Stomach (tissue), 8 donors: ENCODE measurements at regions not wholly inside any gene's neighbourhood (a gene's known extent, or its start where the extent isn't known, plus 50 kb on each side); places are given as distances from the start of the nearest gene placed in this dataset.

Experiments
- DNase-seq, 2 donors: peaks; one replicate each; pipeline versions ENCODE4 v3.0.0 to v3.0.0-alpha.2; 2013 to 2019
- H3K27ac ChIP-seq, 5 donors: fragments of 200-600 bp in 4 of 5; sonication (generic) in 4 of 5; one replicate each; pipeline ENCODE4 v1.5.1; 2013 to 2019; ENCODE audit warnings: mild to moderate bottlenecking in 1 of 5, moderate library complexity in 1 of 5
- H3K27me3 ChIP-seq, 3 donors: fragments of 200-600 bp; sonication (generic); one replicate each; pipeline ENCODE4 v1.5.1; 2017 to 2019; ENCODE audit warnings: mixed run types in 1 of 3
- H3K36me3 ChIP-seq, 4 donors: fragments of 200-600 bp; sonication (generic); 1 replicate in 3 of 4; 2 replicates in 1 of 4; pipeline ENCODE4 v1.5.1; 2016 to 2019
- H3K4me1 ChIP-seq, 4 donors: fragments of 200-600 bp; sonication (generic); one replicate each; pipeline ENCODE4 v1.5.1; 2016 to 2019
- H3K4me3 ChIP-seq, 4 donors: fragments of 200-600 bp; sonication (generic) in 3 of 4; one replicate each; pipeline ENCODE4 v1.5.1; 2016 to 2019; ENCODE audit warnings: mild to moderate bottlenecking in 1 of 4
- H3K9me3 ChIP-seq, 4 donors: fragments of 200-600 bp; sonication (generic); one replicate each; pipeline ENCODE4 v1.5.1; 2016 to 2019
- EP300 ChIP-seq: sonication (generic); formaldehyde crosslinking; IDR thresholded peaks from one replicate; pipeline ENCODE4 v1.6.1; 2017; ENCODE audit warnings: antibody characterized with exemption
- POLR2A ChIP-seq, 4 donors: fragments of 450-650 bp; IDR thresholded peaks; one replicate each; pipeline ENCODE4 v1.6.1; 2016; ENCODE audit warnings: antibody characterized with exemption in 4 of 4, control low read depth in 2 of 4, mild to moderate bottlenecking in 1 of 4, moderate library complexity in 1 of 4
- POLR2AphosphoS5 ChIP-seq, 3 donors: sonication (generic); formaldehyde crosslinking; IDR thresholded peaks; one replicate each; pipeline ENCODE4 v1.6.1; 2016; ENCODE audit warnings: antibody characterized with exemption in 3 of 3
- WGBS, 5 donors: extraction: QIAGEN DNeasy Blood & Tissue Kit in 3 of 5; methylation state at CpG; one replicate each; pipeline versions ENCODE4 v1.1.5 to v1.1.7; 2013 to 2018; 5-methylcytosine and 5-hydroxymethylcytosine counted together
- intact Hi-C: fragments of 100-400 bp; cut with DNase I; formaldehyde crosslinking; loops from one replicate; pipeline ENCODE4 v1.15.1; 2023; ENCODE audit warnings: low total_unique reads
- TF ChIP-seq, protein P1 (sequence below), 7 experiments: fragments of 450-650 bp in 4 of 7; fragments of 200-600 bp in 3 of 7; sonication (generic) in 3 of 7; IDR thresholded peaks; one replicate each; pipeline ENCODE4 v1.5.1; 2016 to 2019; ENCODE audit warnings: antibody characterized with exemption in 7 of 7, control low read depth in 2 of 7, mild to moderate bottlenecking in 1 of 7
- donor health status: healthy with polysubstance abuse.
- donor health status: Bipolar disorder and iron deficiency.
- donor health status: healthy.

DNA sequence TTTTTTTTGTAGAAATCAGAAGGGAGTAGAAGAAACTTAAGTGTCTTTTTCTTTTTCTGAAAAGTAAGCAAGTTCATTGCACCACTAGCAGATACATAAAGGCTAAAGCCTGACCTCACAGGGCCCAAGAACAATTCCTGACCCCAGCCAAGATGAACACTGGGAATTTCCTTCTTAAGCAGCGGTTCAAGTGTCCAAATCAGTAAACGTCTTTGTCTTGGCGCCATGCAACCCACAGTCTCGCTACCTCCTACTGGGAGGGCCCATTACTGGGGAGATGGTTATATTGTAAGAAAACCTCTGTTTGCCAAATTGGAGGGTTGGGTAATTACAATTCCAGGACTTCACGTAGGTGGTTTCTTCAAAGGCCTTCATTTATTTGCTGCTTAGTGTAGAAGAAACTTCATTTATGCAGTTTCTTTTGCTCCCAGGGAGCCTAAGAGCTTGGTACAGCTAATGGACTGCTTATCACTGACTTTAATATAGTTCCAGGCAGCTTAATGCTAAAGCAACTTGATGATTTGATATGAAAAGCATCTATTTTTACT, 58.3 kb upstream of the ADRB1 start:
- TF ChIP-seq POLR2A (IDR thresholded peaks at IDR 0.05): no peak
- TF ChIP-seq EP300: no peak
- TF ChIP-seq POLR2AphosphoS5 (IDR thresholded peaks at IDR 0.05): no peak
- TF ChIP-seq, protein P1, sequence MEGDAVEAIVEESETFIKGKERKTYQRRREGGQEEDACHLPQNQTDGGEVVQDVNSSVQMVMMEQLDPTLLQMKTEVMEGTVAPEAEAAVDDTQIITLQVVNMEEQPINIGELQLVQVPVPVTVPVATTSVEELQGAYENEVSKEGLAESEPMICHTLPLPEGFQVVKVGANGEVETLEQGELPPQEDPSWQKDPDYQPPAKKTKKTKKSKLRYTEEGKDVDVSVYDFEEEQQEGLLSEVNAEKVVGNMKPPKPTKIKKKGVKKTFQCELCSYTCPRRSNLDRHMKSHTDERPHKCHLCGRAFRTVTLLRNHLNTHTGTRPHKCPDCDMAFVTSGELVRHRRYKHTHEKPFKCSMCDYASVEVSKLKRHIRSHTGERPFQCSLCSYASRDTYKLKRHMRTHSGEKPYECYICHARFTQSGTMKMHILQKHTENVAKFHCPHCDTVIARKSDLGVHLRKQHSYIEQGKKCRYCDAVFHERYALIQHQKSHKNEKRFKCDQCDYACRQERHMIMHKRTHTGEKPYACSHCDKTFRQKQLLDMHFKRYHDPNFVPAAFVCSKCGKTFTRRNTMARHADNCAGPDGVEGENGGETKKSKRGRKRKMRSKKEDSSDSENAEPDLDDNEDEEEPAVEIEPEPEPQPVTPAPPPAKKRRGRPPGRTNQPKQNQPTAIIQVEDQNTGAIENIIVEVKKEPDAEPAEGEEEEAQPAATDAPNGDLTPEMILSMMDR (IDR thresholded peaks at IDR 0.05): no peak
- Histone ChIP-seq H3K27me3 (no peaks in the 10 kb centered on the region), H3K4me3 (no peak overlapping the region), H3K4me1 (peaks cover 11 to 16% (median 13%) of the 10 kb centered on the region in 4 donors), H3K36me3 (no peaks in the 10 kb centered on the region), H3K9me3 (no peaks in the 10 kb centered on the region), H3K27ac (no peak overlapping the region)
- no peak for DNase-seq
- intact Hi-C loops: no loop called here
- WGBS, 5 donors: 88 to 92% (median 91%) methylated on average over 5 of the region's 5 CpGs

DNA sequence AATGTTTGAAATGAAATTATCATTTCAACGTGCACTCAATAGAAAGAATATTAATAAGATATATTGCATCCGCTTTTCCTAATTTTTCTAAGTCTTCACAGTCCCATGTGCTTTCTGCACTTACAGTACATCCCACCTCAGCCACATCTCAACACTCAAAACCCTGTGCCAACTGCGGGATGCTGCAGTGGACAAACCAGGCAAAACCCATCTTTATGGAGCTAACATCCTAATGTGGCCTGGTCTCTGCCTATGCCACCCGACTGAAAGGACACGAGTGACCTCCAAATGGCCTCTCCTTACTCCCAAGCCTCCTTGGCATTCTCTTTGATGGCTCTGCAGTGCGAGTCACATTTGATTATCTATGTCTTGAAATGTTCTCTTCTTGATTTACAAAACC, 57.4 kb upstream of the ADRB1 start:
- H3K4me1 ChIP-seq: peaks cover 11 to 16% (median 13%) of the 10 kb centered on the region in 4 donors
- H3K27ac ChIP-seq: no peak overlapping the region
- intact Hi-C loops: no loop called here
- no peak for DNase-seq
- H3K27me3 ChIP-seq: no peaks in the 10 kb centered on the region
- H3K36me3 ChIP-seq: no peaks in the 10 kb centered on the region
- no peaks in the 10 kb centered on the region for H3K9me3 ChIP-seq
- 81 to 98% (median 92%) methylated on average over 6 of the region's 6 CpGs for WGBS, 5 donors
- H3K4me3 ChIP-seq: no peak overlapping the region
- no peak for TF ChIP-seq POLR2AphosphoS5 (IDR thresholded peaks at IDR 0.05)
- TF ChIP-seq EP300: no peak
- TF ChIP-seq, protein P1 (IDR thresholded peaks at IDR 0.05): no peak
- TF ChIP-seq POLR2A (IDR thresholded peaks at IDR 0.05): no peak

DNA sequence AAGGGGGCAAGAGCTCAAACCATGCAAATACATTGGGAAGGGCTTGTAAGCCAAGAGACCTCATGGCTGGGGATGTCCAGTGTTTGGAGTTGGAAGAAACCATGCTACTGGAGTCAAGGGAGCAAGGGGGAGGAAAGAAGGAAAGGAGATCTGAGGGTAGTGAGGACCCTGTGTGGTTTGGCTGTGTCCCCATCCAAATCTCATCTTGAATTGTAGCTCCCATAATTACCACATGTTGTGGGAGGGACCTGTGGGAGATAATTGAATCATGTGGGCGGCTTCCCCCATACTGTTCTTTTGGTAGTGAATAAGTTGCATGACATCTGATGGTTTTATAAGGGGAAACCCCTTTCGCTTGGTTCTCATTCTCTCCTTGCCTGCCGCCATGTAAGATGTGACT, 56.5 kb upstream of the ADRB1 start:
- no peak for DNase-seq
- Histone ChIP-seq H3K27ac (no peak overlapping the region), H3K9me3 (no peaks in the 10 kb centered on the region), H3K4me1 (peaks cover 11 to 14% (median 12%) of the 10 kb centered on the region in 4 donors), H3K27me3 (no peaks in the 10 kb centered on the region), H3K36me3 (no peaks in the 10 kb centered on the region), H3K4me3 (no peak overlapping the region)
- WGBS, 5 donors: 93 to 100% (median 98%) methylated on average over 3 of the region's 3 CpGs
- TF ChIP-seq, protein P1 (IDR thresholded peaks at IDR 0.05): no peak
- TF ChIP-seq POLR2AphosphoS5 (IDR thresholded peaks at IDR 0.05): no peak
- TF ChIP-seq EP300: no peak
- TF ChIP-seq POLR2A (IDR thresholded peaks at IDR 0.05): no peak
- intact Hi-C loops: no loop called here

DNA sequence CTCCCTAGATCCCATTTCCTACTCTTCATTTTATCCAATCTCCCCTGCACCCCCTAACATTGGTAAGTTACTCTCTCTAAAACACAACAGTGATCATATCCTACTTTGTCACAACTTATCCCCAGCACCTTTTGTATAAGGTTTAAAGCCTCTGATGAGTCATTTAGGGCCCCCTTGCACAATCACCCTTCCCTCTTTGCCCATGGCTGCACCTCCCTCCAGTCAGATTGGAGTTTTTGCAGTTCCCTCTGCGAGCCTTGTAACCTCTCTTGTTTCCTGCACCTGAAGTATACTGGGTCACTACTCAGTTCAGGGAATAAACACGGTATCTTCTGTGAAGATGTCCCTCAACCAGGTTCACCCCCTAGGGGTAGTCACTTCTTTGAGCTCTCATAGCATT, 55.9 kb upstream of the ADRB1 start:
- no peaks in the 10 kb centered on the region for H3K36me3 ChIP-seq
- no peaks in the 10 kb centered on the region for H3K9me3 ChIP-seq
- no peak overlapping the region for H3K27ac ChIP-seq
- 81 to 90% (median 87%) methylated on average over 2 of the region's 2 CpGs for WGBS, 5 donors
- H3K4me1 ChIP-seq: peaks cover 7 to 11% (median 8%) of the 10 kb centered on the region in 4 donors
- H3K27me3 ChIP-seq: no peaks in the 10 kb centered on the region
- H3K4me3 ChIP-seq: no peak overlapping the region
- DNase-seq: no peak
- intact Hi-C loops: no loop called here
- TF ChIP-seq POLR2A (IDR thresholded peaks at IDR 0.05): no peak
- TF ChIP-seq, protein P1 (IDR thresholded peaks at IDR 0.05): no peak
- TF ChIP-seq EP300: no peak
- no peak for TF ChIP-seq POLR2AphosphoS5 (IDR thresholded peaks at IDR 0.05)
